ENCODE measurements at regions not wholly inside any gene's neighbourhood (a gene's known extent, or its start where the extent isn't known, plus 50 kb on each side); places are given as distances from the start of the nearest gene placed in this dataset.
A peak's percentile ranks its signal among the peaks of the same experiment; 100 is the strongest.

DNA sequence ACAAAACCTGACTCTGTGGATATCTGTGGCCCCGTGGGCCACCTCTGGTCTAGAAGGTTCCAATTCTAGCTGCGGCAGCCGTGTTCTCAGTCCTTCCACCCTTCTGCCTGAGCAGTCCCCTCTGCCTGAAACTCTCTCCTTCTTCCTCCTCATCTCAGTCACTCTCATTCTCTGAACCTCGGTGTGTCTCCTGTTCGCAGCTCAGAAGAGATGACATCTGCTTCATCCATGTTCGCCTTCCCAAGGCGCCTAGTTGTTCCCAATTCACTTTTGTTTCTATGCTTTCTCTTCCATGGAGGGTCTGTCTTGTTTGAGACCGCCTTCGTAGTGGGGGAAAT is 95.5 kb downstream of the CEBPB start:
- no peak for DNase-seq

DNA sequence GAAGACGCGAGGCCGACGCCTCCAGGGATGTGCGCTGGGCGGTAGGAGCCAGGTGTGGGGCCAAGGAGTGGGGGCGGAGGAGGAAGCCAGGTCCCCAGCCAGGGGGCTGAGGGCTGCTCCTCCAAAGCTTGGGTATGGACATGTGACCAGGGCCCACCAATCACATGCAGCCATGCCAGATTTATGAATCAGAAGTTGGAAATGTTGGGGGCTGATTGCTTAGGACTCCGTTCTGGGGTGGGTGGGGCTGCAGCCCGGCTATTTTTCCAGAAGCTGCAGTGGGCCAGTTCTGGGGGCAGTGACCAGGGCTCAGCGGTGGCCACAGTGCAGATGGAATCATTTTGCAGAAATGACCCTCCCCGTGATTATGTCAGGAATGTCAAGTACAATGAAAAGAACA is 96.0 kb downstream of the CEBPB start:
- DNase-seq, result no peak

DNA sequence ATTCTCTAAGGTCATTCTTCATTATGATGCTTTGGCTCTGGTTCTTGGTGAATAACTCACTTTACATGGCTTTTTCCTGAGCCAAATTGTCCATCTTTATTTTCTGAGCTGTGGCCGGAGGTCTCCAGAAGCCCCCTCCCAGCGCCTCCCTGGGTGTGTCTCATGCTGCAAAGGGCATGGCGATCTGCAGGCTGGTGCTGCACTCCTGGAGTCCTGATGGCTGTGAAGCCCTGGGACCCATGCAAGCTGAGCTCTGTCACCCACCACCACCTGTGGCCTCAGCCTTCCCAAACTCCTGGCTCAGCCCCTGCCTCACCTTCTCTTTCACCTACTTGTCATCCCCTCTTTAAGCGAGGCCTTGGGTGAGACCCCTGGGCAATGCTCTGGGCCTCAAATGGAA is 96.9 kb downstream of the CEBPB start:
- no peak for DNase-seq

DNA sequence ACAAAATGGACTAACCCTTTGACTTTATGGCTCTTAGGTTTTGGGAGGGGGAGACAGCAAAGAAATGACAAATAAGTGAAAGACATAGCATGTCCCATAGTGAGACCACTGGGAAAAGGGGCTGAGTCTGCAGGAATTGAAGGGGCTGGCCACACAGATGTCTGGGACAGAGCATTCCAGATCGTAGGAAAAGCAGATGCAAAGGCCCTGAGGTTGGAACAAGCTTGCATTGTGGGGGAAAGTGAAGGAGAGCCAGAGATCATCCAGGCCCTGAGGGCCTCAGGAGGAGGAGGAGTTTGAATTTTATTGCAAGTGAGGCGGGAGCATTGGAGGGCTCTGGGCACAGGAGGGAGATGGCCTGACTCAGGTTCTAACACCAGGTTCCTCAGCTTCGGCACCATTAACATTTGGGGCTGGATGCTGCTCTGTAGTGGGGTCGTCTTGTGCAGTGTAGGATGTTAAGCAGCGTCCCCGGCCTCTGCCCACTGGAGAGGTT is 97.5 kb downstream of the CEBPB start:
- no peak for DNase-seq

DNA sequence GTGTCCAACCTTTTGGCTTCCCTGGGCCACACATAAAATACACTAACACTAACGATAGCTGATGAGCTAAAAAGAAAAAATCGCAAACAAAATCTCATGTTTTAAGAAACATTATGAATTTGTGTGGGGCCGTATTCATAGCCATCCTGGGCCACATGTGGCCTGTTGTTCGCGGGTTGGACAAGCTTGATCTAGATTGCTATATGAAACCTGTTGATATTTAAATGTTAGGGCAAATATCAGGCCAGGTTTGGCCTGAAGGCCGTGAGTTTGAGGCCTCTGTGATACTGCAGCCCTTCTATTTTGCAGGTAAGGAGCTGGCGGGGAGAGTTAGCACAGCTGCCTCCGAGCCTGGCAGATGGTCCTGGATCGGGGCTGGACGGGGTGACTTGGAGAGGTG is 99.0 kb downstream of the CEBPB start:
- no peak for DNase-seq

DNA sequence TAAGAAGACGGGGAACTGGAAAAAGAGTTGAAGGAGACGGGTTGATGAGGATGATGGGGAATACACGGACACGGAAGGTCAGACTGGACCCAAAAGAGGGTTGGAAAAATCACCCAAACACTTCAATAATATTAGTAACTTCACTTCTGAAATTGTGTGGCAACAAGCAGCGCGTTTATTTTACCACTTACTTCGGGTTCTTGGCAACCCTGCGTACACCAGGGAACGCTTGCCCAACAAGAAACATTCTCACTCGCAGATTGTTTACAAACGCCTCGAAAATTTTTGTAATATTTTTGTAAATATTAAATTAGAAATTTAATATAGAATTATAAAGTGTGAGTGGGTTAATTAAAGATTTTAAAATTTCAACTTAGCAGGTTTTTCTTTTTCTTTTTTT is 99.5 kb downstream of the CEBPB start:
- no peak for DNase-seq

DNA sequence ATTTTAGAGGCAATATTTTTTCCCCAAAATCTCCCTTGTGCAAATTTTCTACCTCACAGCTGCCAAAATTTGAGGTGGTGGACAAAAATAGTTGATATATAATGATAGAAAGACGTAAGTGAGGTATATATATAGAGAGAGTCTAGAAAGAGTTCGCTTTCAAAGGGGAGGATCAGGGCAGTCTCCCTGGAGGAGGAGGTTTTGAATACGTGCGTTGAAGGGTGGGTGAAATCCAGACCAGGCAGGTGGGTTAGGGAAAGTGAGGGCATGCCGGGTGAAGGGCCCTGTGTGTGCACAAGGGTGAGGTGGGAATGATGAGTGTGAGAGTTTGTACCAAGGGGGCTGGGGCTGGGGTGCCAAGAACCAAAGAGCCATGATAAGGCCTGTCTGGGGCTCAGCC is 100.2 kb downstream of the CEBPB start:
- DNase-seq, result no peak

DNA sequence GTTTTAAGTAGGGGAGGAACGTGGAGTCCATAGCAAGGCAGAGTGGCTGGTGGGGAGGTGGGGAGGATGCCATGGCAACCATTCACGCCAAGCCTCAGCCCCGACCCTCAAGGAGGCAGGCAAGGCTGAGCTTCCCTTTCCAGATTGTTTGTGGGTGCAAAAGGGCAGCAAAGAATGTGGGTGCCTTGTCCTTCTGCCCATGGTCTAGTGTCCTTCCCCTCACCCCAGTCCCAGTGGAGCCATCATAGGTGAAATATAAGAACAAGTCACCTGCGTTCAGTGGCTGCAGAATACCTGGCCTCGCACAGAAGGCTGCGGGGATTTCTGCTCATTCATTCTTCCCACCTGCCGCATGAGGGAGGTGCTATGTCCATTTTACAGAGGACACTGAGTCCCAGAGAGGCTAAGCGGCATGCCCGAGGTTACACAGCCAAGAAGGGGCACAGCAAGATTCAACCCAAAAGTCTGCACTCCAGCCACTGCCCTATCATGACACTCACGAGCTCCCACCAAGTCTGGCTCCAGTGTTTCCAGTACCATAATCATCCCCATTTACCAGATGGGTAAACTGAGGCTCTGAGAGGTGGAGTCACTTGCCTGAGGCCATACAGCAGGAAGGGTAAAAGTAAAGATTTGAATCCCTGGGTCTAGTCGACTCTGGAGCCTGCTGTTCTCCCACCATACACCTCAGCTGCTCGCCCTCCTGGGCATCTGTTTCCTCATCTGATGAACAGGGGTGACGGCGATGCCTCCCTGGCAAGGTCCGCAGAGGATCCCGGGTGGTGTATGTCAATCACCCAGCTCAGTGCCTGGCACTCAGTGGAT is 100.8 kb downstream of the CEBPB start:
- DNase-seq, result no peak

DNA sequence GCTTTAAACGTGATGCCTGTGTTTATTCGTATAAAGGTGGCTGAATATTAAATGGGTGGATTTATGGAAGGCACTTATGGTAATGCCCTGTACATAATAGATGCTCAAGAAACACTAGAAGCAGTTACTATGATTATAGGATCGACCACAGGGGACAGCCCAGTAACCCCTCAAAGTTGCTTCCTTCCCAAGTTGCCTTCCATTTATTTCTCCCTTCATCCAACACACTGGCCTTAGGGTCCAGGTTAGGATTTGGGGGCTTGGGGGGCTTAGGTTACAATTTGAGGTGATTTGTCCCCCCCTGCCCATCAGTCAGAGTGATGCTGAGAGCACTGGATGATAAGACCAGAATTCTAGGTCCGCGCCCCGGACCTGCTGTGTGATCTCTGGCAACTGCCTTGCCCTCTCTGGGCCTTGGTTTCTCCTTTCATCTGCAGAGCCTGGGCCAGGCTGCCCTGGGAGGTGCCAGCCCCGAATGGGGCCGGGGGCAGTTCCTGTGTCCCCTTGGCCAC is 101.5 kb downstream of the CEBPB start:
- no peak for DNase-seq

DNA sequence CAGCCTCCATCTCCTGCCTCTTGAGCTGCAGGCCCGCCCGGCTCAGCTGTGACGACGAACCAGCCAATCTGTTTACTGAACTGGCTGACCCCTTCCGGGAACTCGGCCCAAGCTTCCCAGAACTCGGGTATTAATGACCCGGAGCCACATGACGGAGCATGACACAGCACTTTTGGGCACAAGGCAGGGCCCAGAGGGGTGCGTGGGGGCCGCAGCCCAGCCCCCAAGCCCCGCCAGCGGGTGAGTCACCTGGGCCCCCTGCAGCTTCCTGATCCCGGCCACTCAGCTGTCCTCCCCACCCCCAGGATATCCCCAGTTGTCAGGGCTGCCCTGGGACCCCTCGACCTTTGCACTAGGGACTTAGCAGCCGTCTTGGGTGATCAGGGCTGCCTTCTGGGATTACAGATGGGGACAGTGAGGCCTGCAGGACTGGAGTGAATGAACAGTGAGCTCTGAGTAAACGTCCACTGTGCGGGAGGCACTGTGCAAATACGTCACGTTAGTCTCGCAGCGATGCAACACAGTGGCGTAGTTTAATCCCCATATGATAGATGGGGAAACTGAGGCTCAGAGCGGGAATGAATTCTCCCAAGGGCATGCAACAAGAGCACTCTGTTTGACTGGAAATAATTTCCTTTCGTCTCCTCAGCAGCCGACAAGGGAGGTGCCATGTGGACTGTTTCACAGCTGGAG is 102.1 kb downstream of the CEBPB start:
- no peak for DNase-seq

DNA sequence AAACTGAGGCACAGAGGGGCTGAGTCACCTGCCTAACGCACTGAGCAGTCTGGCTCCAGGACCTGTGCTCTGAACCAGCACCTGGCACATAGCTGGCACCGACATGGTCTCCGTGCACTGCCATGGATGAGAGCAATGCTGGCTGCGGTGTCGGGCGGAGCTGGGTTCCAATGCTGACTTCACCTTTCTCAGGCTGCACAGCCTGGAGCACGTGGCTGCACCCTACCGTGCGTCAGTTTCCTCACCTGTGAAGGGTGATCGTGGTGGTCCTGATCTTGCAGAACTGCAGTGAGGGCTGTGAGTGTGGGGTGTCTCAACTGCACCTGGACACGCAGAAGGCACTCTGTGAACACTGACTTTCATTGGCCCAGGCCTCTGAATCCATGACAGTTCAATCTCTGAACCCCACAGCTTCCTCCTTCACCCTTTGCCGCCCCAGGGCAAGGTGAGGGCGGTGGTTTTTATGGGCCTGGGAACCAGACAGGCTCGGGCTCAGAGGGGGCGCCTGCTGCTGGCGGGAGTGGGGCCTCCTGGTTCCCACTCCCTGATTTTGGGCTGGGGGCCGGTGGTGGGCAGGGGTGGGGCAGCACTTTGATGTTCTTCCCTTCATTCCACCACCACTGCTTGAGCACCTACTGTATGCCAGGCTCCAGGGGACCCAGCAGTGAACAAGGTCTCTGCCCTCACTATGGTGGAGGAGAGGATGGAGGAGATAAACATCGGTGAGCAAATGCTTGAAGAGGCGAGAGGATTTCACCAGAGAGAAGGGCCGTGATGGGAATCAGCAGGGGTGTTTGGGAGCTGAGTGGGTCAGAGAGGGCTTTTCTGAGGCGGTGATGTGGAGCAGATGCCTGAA is 102.9 kb downstream of the CEBPB start:
- no peak for DNase-seq

DNA sequence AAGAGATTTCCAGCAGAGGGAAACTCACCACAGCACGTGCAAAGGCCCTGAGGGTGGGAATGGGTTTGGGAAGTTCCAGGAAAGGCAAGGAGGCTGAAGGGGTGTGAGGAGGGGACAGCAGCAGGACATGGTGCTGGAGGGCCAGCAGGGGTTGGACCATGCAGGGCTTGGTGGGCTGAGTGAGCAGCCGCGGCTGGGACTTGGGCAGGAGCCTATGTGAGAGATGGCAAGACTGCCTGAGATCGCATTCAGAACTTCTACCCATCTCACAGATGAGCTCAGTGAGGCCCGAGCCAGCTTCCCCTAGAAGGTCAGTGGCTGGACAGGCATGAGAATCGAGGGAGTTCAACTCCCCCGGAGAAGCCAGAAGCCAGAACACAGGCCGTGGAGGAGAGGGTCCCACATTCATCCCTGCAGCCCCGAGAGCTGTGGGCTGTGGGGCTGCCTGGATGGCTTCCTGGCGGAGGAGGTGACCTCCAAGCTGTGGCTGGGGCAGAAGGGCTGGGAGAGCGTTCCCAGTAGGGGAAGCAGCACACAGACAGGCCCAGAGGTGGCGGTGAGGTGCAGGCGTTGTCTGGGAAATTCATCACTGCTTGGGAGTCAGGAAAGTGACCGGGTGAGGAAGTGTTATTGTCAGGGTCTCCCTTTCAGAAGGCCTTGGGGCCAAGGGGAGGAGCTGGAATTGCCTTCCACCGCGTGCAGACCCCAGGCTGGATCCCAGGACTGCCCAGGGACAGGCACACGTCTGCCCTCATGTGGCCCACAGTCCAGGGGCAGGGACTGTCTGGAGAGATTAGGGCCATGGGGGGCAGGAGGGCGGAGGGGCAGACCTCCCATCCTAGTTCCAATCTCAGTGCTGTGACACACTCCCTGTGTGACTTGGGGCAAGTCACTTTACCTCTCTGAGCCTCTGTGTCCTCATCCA is 103.8 kb downstream of the CEBPB start:
- no peak for DNase-seq

DNA sequence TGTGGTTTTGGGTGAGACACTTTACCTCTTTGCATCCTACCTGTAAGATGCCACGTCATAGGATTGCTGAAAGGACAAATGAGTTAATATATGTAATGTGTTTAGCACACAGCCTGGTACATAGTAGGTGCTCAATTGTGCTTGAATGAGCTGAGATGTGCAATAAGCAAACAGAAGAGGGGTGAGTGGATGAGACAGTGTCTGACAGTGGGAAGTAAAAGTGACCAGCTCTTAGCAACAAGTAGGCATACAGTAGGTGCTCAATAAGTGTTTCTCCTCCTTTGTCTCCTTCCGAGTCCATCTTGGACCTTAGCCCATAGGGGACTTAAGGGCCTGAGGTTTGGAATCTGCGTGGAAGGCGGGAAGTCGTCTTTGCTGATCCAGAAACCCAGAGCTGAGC is 104.7 kb downstream of the CEBPB start:
- no peak for DNase-seq

DNA sequence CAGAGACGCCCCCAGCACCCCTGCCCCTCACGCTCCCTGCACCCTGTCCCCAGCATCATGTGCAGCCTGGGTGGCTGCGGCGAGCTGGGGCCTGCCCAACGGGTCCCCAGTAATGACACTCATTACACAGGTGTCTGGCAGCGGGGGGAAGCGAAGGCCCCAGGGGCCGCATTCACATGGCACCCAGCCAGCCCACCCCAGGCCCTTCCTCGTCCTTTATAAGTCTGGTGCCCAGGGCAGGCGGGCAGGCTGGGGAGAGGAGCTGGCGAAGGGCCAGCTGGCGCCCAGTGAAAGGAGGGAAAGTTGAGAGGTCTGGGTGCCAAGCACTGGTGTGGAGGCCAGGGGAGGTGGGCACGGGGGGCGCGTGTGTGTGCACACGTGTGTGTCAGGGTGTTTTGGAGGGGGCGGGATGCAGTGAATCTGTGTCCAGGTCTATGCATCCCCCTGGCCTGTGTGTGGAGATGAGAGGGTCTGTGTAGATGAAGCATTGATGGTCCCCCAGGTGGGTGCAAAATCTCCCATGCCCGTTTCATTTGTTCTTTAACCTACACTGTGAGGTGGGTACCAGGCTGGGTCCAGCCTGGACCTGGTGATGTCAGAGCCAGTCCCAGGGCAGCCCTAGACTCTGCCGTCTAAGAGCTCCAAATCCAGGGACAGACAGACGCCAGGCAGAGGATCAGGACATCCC is 105.3 kb downstream of the CEBPB start:
- no peak for DNase-seq

DNA sequence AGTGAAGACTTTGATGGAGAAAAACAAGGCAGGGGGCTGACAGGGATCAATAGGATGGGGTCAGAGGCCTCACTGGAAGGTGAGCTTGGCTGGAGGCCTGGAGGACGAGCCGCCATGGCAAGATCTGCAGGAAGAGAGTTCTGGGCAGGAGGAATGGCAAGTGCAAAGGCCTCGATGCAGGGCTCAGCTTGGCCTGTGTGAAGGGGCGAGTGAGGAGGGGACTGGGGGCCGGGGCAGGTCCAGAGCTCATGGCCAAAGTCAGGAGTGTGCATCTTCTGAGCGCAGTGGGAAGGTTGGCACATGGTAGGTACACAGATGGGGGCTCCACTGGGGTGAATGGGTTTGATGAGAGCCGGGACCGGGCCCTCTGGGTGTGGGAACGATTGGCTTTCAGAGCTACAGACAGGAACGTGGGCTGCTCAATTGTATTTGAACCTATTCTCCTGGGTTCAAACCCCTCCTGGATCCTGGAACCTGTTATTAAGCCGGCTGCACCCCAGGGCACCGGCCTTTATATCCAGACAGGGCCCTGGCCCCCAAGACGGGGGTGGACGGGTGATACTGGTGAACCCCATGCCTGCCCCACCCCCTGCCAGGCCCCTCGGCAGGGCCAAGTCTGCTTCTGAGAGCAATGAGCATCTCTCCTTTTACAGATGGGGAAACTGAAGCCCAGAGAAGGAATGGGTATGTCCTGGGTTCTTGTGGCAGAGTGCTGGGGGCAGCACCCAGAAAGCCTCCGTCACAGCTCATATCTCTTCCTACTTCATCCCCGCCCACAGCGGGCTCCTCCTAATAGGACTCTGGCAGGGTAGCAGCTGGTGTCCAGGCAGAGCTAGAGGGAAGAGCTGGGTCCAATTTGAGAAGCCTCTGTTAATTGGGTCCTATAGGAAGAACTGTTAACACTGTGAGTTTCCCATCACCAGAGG is 106.1 kb downstream of the CEBPB start:
- DNase-seq, result no peak

DNA sequence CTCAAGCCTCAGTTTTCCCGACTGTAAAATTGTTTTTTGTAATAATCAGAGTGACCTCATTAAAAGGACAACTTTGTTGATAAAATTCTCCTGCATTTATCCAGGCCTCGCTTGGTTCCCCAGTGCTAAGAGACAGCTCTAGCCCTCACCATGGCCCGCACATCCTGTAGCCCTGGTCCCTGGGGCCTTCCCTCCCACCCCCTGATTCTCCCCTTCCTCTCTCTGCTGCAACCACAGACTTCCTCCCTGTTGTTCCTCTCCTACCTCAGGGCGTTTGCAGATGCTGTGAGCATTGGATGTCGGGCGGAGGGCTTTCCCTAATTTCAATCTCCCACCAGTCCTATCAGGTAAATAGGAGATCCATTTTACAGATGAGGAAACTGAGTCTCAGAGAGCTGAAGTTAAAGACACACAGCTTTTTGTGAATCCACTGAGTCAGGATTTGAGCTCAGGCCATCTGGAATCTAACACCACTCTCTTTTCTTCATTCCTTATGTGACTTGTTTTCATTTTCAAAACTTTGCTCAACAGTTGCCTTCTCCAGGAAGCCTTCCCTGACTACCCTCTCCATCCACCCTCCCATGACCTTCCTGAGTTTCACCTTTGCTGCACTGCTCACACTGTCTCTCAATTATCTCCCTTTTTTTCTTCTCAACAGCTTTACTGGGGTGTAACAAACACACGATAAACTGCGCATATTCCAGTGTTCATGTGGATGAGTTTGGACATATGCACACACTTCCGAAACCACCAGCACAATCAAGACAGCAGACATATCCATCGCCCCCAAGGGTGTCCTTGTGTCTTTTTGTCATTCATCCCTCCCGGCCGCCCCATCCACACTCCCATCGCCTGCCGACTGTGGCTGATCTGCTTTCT is 107.1 kb downstream of the CEBPB start:
- peak; percentile 50 for DNase-seq

DNA sequence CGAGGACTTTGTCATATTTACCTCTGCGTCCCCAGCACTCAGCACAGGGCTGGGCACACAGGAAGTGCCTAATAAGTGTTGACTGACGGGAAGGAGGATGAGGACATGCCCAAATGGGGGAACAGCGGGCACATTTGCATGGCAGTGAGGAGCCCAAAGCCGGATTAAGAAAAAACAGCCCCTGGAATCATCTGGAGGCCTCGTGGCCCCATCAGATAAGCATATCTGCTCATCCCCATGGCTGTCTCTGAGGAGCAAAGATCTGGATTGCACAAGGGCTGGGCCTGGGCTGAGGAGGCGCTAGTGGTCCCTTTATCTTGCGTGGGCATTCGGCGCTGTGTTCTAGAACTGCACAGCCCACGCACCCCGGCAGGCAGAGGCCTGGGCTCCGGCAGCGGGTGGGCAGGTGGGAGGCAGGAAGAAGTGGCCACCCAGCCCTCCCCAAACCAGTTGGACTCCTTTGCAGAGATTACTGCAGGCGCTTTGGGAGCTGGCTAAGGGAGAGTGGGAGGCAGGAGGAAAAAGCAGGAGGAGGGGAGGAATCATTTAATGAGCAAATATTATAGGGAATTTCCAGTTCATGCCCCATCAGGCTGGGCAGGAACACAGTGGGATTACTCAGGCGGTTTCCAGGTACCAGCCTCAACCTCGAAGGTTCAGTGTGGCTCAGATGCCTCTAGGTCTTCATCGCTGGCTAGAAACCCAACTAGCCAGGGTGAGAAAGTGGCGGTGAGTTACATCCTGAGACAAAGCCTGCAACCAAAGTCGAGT is 108.1 kb downstream of the CEBPB start:
- DNase-seq, result no peak

DNA sequence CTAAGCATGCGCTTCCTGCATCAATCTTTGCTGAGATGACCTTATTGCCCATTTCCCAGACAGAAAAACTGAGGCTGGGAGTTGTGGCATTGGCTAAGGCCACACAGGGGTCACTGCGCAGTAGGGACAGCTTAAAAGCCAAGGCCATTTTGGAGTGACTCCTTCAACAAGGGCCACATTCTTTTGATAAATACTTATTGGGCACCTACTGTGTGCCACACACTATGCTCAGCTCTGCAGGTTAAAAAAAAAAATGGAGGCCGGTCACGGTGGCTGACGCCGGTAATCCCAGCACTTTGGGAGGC is 108.6 kb downstream of the CEBPB start:
- no peak for DNase-seq

DNA sequence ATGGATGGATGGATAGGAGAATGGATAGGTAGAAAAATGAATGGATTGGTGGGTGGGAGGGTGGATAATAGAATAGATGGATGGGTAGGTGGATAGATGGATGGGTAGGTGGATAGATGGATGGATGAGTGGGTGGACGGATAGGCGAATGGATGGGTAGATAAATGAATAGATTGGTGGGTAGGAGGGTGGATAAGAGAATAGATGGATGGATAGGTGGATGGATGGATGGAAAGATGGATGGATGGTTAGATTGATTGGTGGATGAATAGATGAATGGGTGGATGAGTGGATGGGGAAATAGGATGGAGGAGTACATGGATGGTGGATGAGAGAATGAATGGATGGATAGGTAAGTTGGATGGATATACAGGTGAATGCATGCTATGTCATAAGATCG is 110.5 kb downstream of the CEBPB start:
- DNase-seq, result no peak

Data from GDM1 (cell line).